WTC11 (cell line): ENCODE measurements at regions not wholly inside any gene's neighbourhood (a gene's known extent, or its start where the extent isn't known, plus 50 kb on each side); places are given as distances from the start of the nearest gene placed in this dataset.

ENCODE experiments used
- ATAC-seq: fragments of 200-7000 bp; cut with Tn5 transposase; 2 replicates; pipeline ENCODE4 v1.10.0; 2021; ENCODE audit warnings: mild to moderate bottlenecking, moderate library complexity
- CTCF ChIA-PET: fragments of 300-600 bp; sonication (Branson Sonifier 250); formaldehyde crosslinking; loops from one replicate; lab custom pipeline; 2021; ENCODE audit warnings: antibody characterized with exemption; lab: Charles Lee
- POLR2A ChIA-PET: fragments of 350-600 bp; sonication (Branson Sonifier 250); formaldehyde crosslinking; loops from one replicate; lab custom pipeline; 2021; ENCODE audit warnings: antibody characterized with exemption; lab: Charles Lee
- DNase-seq: peaks from one replicate; pipeline ENCODE4 v3.0.0; 2021; ENCODE audit warnings: low spot score
- H3K27ac Mint-ChIP-seq: 2 replicates; pipeline ENCODE4 v1.8.0; 2021; ENCODE audit warnings: mixed read lengths
- H3K27me3 Mint-ChIP-seq: 2 replicates; pipeline ENCODE4 v1.8.0; 2021; ENCODE audit warnings: low read depth, mild to moderate bottlenecking, moderate library complexity, mixed read lengths
- H3K36me3 Mint-ChIP-seq: 2 replicates; pipeline ENCODE4 v1.8.0; 2021; ENCODE audit warnings: mixed read lengths
- H3K4me1 Mint-ChIP-seq: 2 replicates; pipeline ENCODE4 v1.8.0; 2022; ENCODE audit warnings: mixed read lengths
- H3K4me3 Mint-ChIP-seq: 2 replicates; pipeline ENCODE4 v1.8.0; 2021; ENCODE audit warnings: mild to moderate bottlenecking, moderate library complexity, mixed read lengths
- H3K9me3 Mint-ChIP-seq: 2 replicates; pipeline ENCODE4 v1.8.0; 2021; ENCODE audit warnings: mixed read lengths
- ATF1 ChIP-seq: sonication (generic); formaldehyde crosslinking; IDR thresholded peaks from 2 replicates; pipeline ENCODE4 v1.8.1; 2023; ENCODE audit warnings: mild to moderate bottlenecking, moderate library complexity, missing genetic modification reagents
- CREB1 ChIP-seq: sonication (generic); formaldehyde crosslinking; IDR thresholded peaks from 2 replicates; pipeline ENCODE4 v1.8.0; 2023; ENCODE audit warnings: mild to moderate bottlenecking, missing genetic modification reagents
- EMX1 ChIP-seq: fragments of 250-450 bp; sonication (Bioruptor Pico); IDR thresholded peaks from 2 replicates; pipeline ENCODE4 v1.8.0; 2021; ENCODE audit warnings: mild to moderate bottlenecking
- ETV6 ChIP-seq: sonication (generic); formaldehyde crosslinking; IDR thresholded peaks from 2 replicates; pipeline ENCODE4 v1.8.1; 2022; ENCODE audit warnings: mild to moderate bottlenecking, missing genetic modification reagents
- GABPB1 ChIP-seq: sonication (generic); formaldehyde crosslinking; IDR thresholded peaks from 2 replicates; pipeline ENCODE4 v1.8.1; 2023; ENCODE audit warnings: mild to moderate bottlenecking, missing genetic modification reagents
- IRF2 ChIP-seq: sonication (generic); formaldehyde crosslinking; IDR thresholded peaks from 2 replicates; pipeline ENCODE4 v1.8.0; 2022; ENCODE audit warnings: low read depth, missing genetic modification reagents, borderline replicate concordance
- MYBL2 ChIP-seq: sonication (generic); formaldehyde crosslinking; IDR thresholded peaks from 2 replicates; pipeline ENCODE4 v1.8.1; 2023; ENCODE audit warnings: mild to moderate bottlenecking, moderate library complexity, missing genetic modification reagents
- NFE2L1 ChIP-seq: sonication (generic); formaldehyde crosslinking; IDR thresholded peaks from 2 replicates; pipeline ENCODE4 v1.8.1; 2023; ENCODE audit warnings: missing genetic modification reagents
- RELA ChIP-seq: sonication (generic); formaldehyde crosslinking; IDR thresholded peaks from 2 replicates; pipeline ENCODE4 v1.8.1; 2022; ENCODE audit warnings: missing genetic modification reagents, mild to moderate bottlenecking, borderline replicate concordance
- SMAD3 ChIP-seq: sonication (generic); formaldehyde crosslinking; IDR thresholded peaks from 2 replicates; pipeline ENCODE4 v1.8.0; 2022; ENCODE audit warnings: missing genetic modification reagents, mild to moderate bottlenecking, borderline replicate concordance
- ZNF317 ChIP-seq: sonication (generic); formaldehyde crosslinking; IDR thresholded peaks from 2 replicates; pipeline ENCODE4 v1.8.1; 2023; ENCODE audit warnings: low read depth, mild to moderate bottlenecking, moderate library complexity, missing genetic modification reagents, borderline replicate concordance
- TF ChIP-seq, protein P1 (sequence below): fragments of 250-450 bp; sonication (Bioruptor Pico); IDR thresholded peaks from 2 replicates; pipeline ENCODE4 v1.9.0; 2021; ENCODE audit warnings: mild to moderate bottlenecking
- TF ChIP-seq, protein P2 (sequence below): sonication (generic); formaldehyde crosslinking; IDR thresholded peaks from 2 replicates; pipeline ENCODE4 v1.8.0; 2023; ENCODE audit warnings: missing genetic modification reagents, mild to moderate bottlenecking, borderline replicate concordance
- TF ChIP-seq, protein P3 (sequence below): sonication (generic); formaldehyde crosslinking; IDR thresholded peaks from 2 replicates; pipeline ENCODE4 v1.8.0; 2022; ENCODE audit warnings: mild to moderate bottlenecking, missing genetic modification reagents
- TF ChIP-seq, protein P4 (sequence below): sonication (generic); formaldehyde crosslinking; IDR thresholded peaks from 2 replicates; pipeline ENCODE4 v1.8.1; 2023; ENCODE audit warnings: mild to moderate bottlenecking, missing genetic modification reagents, moderate library complexity
- TF ChIP-seq, protein P5 (sequence below): sonication (generic); formaldehyde crosslinking; IDR thresholded peaks from 2 replicates; pipeline ENCODE4 v1.8.1; 2023; ENCODE audit warnings: mild to moderate bottlenecking, missing genetic modification reagents, moderate library complexity
- TF ChIP-seq, protein P6 (sequence below): sonication (generic); formaldehyde crosslinking; IDR thresholded peaks from 2 replicates; pipeline ENCODE4 v1.8.1; 2022; ENCODE audit warnings: low read depth, mild to moderate bottlenecking, moderate library complexity, missing genetic modification reagents, borderline replicate concordance
- TF ChIP-seq, protein P7 (sequence below): fragments of 200-600 bp; IDR thresholded peaks from 2 replicates; pipeline ENCODE4 v1.8.0; 2022; ENCODE audit warnings: antibody characterized with exemption

DNA sequence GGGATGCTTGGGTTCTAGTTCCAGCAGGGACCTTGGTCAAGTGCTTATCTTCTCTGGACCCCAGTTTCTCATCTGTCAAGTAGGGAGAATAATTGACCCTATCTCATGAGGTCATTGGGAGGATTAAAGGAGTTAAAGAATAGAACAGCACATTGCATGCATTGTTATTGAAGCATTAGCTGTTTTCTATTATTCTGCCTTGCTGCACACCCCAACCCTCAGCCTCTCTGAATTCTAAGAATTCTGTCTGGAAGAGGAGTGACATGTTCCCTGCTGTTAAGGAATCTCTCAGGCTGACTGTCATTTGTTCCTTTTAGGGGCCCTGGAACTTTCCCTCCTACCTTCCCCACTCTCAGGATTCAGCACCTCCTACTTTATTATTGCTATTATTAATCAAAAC is 73.9 kb downstream of the NENF start (continued):
- TF ChIP-seq EMX1 (CRISPR knock-in tag) (no peak), ETV6 (CRISPR knock-in tag) (no peak), MYBL2 (no peak), CREB1 (CRISPR knock-in tag) (no peak), GABPB1 (CRISPR knock-in tag) (no peak), SMAD3 (CRISPR knock-in tag) (no peak)
- TF ChIP-seq, protein P1, sequence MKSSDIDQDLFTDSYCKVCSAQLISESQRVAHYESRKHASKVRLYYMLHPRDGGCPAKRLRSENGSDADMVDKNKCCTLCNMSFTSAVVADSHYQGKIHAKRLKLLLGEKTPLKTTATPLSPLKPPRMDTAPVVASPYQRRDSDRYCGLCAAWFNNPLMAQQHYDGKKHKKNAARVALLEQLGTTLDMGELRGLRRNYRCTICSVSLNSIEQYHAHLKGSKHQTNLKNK (CRISPR knock-in tag) = no peak
- TF ChIP-seq, protein P2, sequence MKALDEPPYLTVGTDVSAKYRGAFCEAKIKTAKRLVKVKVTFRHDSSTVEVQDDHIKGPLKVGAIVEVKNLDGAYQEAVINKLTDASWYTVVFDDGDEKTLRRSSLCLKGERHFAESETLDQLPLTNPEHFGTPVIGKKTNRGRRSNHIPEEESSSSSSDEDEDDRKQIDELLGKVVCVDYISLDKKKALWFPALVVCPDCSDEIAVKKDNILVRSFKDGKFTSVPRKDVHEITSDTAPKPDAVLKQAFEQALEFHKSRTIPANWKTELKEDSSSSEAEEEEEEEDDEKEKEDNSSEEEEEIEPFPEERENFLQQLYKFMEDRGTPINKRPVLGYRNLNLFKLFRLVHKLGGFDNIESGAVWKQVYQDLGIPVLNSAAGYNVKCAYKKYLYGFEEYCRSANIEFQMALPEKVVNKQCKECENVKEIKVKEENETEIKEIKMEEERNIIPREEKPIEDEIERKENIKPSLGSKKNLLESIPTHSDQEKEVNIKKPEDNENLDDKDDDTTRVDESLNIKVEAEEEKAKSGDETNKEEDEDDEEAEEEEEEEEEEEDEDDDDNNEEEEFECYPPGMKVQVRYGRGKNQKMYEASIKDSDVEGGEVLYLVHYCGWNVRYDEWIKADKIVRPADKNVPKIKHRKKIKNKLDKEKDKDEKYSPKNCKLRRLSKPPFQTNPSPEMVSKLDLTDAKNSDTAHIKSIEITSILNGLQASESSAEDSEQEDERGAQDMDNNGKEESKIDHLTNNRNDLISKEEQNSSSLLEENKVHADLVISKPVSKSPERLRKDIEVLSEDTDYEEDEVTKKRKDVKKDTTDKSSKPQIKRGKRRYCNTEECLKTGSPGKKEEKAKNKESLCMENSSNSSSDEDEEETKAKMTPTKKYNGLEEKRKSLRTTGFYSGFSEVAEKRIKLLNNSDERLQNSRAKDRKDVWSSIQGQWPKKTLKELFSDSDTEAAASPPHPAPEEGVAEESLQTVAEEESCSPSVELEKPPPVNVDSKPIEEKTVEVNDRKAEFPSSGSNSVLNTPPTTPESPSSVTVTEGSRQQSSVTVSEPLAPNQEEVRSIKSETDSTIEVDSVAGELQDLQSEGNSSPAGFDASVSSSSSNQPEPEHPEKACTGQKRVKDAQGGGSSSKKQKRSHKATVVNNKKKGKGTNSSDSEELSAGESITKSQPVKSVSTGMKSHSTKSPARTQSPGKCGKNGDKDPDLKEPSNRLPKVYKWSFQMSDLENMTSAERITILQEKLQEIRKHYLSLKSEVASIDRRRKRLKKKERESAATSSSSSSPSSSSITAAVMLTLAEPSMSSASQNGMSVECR (CRISPR knock-in tag) = no peak

DNA sequence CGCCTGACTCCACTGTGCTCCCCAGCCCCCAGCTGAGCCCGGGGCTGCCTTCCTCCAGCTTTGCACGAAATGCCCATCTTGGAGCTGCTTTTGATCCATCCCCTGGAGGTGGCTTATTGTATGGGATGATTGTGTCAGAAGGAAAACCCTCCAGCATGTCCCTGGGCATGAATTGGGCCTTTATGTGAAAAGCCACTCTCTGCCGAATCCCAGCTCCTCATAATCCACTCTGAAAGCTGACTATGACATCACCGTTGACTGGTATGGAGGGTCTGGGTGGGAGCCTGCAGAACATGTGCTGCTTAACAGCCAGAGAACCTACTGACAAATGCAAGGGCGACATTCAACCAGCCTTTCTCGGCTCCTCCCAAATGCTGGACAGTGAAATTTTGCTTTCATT is 74.6 kb downstream of the NENF start:
- CTCF ChIA-PET = interaction anchor here (0.9 to 1.2 kb wide), 2 partner anchors 30 to 104 kb away, joined by 3 to 4 read pairs; no protein-coding TSS in a partner anchor
- no peaks in the 10 kb centered on the region; the same call in 1 of the 2 replicates for H3K27me3 Mint-ChIP-seq
- H3K9me3 Mint-ChIP-seq = peaks cover 3% of the 10 kb centered on the region
- H3K27ac Mint-ChIP-seq = no peak overlapping the region
- H3K4me3 Mint-ChIP-seq = no peak overlapping the region
- POLR2A ChIA-PET = interaction anchor here (1.1 kb wide), 1 partner anchor 101 kb away, joined by 4 read pairs; the partner anchor contains the start of gene ATF3
- peaks cover 19% of the 10 kb centered on the region for H3K4me1 Mint-ChIP-seq
- DNase-seq (no peak), ATAC-seq (no peak)
- TF ChIP-seq CREB1 (CRISPR knock-in tag) = no peak
- TF ChIP-seq, protein P3, sequence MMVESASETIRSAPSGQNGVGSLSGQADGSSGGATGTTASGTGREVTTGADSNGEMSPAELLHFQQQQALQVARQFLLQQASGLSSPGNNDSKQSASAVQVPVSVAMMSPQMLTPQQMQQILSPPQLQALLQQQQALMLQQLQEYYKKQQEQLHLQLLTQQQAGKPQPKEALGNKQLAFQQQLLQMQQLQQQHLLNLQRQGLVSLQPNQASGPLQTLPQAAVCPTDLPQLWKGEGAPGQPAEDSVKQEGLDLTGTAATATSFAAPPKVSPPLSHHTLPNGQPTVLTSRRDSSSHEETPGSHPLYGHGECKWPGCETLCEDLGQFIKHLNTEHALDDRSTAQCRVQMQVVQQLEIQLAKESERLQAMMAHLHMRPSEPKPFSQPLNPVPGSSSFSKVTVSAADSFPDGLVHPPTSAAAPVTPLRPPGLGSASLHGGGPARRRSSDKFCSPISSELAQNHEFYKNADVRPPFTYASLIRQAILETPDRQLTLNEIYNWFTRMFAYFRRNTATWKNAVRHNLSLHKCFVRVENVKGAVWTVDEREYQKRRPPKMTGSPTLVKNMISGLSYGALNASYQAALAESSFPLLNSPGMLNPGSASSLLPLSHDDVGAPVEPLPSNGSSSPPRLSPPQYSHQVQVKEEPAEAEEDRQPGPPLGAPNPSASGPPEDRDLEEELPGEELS (CRISPR knock-in tag) = no peak
- TF ChIP-seq, protein P4, sequence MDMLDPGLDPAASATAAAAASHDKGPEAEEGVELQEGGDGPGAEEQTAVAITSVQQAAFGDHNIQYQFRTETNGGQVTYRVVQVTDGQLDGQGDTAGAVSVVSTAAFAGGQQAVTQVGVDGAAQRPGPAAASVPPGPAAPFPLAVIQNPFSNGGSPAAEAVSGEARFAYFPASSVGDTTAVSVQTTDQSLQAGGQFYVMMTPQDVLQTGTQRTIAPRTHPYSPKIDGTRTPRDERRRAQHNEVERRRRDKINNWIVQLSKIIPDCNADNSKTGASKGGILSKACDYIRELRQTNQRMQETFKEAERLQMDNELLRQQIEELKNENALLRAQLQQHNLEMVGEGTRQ (CRISPR knock-in tag) = no peak
- TF ChIP-seq, protein P5, sequence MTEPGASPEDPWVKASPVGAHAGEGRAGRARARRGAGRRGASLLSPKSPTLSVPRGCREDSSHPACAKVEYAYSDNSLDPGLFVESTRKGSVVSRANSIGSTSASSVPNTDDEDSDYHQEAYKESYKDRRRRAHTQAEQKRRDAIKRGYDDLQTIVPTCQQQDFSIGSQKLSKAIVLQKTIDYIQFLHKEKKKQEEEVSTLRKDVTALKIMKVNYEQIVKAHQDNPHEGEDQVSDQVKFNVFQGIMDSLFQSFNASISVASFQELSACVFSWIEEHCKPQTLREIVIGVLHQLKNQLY = no peak
- TF ChIP-seq ZNF317 (CRISPR knock-in tag) = no peak
- TF ChIP-seq IRF2 (CRISPR knock-in tag) = no peak
- TF ChIP-seq, protein P6, sequence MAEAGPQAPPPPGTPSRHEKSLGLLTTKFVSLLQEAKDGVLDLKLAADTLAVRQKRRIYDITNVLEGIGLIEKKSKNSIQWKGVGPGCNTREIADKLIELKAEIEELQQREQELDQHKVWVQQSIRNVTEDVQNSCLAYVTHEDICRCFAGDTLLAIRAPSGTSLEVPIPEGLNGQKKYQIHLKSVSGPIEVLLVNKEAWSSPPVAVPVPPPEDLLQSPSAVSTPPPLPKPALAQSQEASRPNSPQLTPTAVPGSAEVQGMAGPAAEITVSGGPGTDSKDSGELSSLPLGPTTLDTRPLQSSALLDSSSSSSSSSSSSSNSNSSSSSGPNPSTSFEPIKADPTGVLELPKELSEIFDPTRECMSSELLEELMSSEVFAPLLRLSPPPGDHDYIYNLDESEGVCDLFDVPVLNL (CRISPR knock-in tag) = no peak
- no peak for TF ChIP-seq RELA (CRISPR knock-in tag)
- TF ChIP-seq, protein P7, sequence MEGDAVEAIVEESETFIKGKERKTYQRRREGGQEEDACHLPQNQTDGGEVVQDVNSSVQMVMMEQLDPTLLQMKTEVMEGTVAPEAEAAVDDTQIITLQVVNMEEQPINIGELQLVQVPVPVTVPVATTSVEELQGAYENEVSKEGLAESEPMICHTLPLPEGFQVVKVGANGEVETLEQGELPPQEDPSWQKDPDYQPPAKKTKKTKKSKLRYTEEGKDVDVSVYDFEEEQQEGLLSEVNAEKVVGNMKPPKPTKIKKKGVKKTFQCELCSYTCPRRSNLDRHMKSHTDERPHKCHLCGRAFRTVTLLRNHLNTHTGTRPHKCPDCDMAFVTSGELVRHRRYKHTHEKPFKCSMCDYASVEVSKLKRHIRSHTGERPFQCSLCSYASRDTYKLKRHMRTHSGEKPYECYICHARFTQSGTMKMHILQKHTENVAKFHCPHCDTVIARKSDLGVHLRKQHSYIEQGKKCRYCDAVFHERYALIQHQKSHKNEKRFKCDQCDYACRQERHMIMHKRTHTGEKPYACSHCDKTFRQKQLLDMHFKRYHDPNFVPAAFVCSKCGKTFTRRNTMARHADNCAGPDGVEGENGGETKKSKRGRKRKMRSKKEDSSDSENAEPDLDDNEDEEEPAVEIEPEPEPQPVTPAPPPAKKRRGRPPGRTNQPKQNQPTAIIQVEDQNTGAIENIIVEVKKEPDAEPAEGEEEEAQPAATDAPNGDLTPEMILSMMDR = no peak
- TF ChIP-seq NFE2L1 (CRISPR knock-in tag) = no peak
- TF ChIP-seq ATF1 = no peak
- no peaks in the 10 kb centered on the region for H3K36me3 Mint-ChIP-seq
